Glutamatergic neuron (in vitro differentiated cells): ENCODE measurements at regions not wholly inside any gene's neighbourhood (a gene's known extent, or its start where the extent isn't known, plus 50 kb on each side); places are given as distances from the start of the nearest gene placed in this dataset.
"Not testable (repeated sequence)": the region's sequence is repeated elsewhere in the genome, so short reads cannot be mapped to it uniquely, and the experiment has no call there.

Experiments
- DNase-seq: peaks from one replicate; pipeline ENCODE4 v3.0.0; 2022
- H3K27ac Mint-ChIP-seq: one replicate; pipeline ENCODE4 v1.8.0; 2020; ENCODE audit warnings: mild to moderate bottlenecking, mixed read lengths, inconsistent platforms; ENCODE audit not compliant: unreplicated experiment
- H3K27me3 Mint-ChIP-seq: one replicate; pipeline ENCODE4 v1.8.0; 2020; ENCODE audit warnings: mild to moderate bottlenecking, moderate library complexity, mixed read lengths, inconsistent platforms; ENCODE audit not compliant: unreplicated experiment
- H3K36me3 Mint-ChIP-seq: one replicate; pipeline ENCODE4 v1.8.0; 2020; ENCODE audit warnings: mild to moderate bottlenecking, mixed read lengths, inconsistent platforms; ENCODE audit not compliant: unreplicated experiment
- H3K4me1 Mint-ChIP-seq: one replicate; pipeline ENCODE4 v1.8.0; 2020; ENCODE audit warnings: mild to moderate bottlenecking, low read depth, mixed read lengths, inconsistent platforms; ENCODE audit not compliant: unreplicated experiment
- H3K4me3 Mint-ChIP-seq: one replicate; pipeline ENCODE4 v1.8.0; 2020; ENCODE audit warnings: mild to moderate bottlenecking, mixed read lengths, inconsistent platforms; ENCODE audit not compliant: unreplicated experiment
- H3K9me3 Mint-ChIP-seq: one replicate; pipeline ENCODE4 v1.8.0; 2020; ENCODE audit warnings: mild to moderate bottlenecking, moderate library complexity, mixed read lengths, inconsistent platforms; ENCODE audit not compliant: unreplicated experiment
- TF ChIP-seq, protein P1 (sequence below): fragments of 200-600 bp; sonication (generic); IDR thresholded peaks from one replicate; pipeline ENCODE4 v1.5.0; 2021; ENCODE audit not compliant: partially characterized antibody, unreplicated experiment

DNA sequence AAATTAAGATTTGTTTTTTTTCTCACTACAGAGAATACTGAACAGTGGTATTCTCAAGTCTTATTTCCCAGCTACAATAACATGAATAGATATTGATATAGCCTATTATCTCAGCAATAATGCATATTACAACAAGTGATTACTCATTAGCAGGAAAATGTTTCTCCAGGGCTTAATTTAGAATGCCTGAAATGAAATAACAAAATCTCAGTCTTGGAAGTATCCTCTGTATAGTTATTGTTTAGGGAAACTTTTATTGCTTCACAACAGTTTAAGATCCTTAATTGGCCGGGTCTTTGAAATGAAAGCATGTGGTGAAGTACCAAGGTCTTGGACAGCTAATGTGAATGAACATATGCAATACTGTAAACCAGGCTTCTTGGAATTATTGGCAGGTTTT, 79.1 kb upstream of the ZEB1 start:
- Mint-ChIP-seq H3K27me3 (no peaks in the 10 kb centered on the region), H3K4me3 (no peak overlapping the region), H3K4me1 (peaks cover 2% of the 10 kb centered on the region), H3K36me3 (peaks cover 20% of the 10 kb centered on the region), H3K27ac (no peak overlapping the region), H3K9me3 (no peaks in the 10 kb centered on the region)
- DNase-seq: no peak
- TF ChIP-seq, protein P1, sequence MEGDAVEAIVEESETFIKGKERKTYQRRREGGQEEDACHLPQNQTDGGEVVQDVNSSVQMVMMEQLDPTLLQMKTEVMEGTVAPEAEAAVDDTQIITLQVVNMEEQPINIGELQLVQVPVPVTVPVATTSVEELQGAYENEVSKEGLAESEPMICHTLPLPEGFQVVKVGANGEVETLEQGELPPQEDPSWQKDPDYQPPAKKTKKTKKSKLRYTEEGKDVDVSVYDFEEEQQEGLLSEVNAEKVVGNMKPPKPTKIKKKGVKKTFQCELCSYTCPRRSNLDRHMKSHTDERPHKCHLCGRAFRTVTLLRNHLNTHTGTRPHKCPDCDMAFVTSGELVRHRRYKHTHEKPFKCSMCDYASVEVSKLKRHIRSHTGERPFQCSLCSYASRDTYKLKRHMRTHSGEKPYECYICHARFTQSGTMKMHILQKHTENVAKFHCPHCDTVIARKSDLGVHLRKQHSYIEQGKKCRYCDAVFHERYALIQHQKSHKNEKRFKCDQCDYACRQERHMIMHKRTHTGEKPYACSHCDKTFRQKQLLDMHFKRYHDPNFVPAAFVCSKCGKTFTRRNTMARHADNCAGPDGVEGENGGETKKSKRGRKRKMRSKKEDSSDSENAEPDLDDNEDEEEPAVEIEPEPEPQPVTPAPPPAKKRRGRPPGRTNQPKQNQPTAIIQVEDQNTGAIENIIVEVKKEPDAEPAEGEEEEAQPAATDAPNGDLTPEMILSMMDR: no peak

DNA sequence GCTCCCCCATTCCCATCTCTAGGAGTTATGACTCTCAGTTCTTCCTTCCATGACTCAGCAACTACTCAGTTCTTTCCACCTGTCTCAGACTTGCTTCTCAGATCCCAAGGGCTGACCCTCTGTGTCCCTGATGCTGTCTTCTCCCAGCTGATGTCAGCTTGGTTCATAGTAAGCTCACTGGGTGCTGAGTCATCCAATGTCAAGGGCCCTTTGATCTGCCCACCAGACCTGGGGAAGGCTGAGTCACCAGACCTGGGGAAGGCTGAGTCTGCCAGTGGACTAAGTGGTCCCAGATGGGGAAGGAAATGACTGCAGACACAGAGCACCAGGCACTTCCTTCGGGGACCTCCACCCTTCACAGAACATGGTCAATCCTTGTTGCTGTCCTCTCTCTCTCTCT, 76.1 kb upstream of the ZEB1 start:
- peaks cover 10% of the 10 kb centered on the region for H3K36me3 Mint-ChIP-seq
- TF ChIP-seq, protein P1: no peak
- no peaks in the 10 kb centered on the region for H3K9me3 Mint-ChIP-seq
- H3K4me3 Mint-ChIP-seq: no peak overlapping the region
- H3K27ac Mint-ChIP-seq: no peak overlapping the region
- peaks cover 2% of the 10 kb centered on the region for H3K4me1 Mint-ChIP-seq
- H3K27me3 Mint-ChIP-seq: no peaks in the 10 kb centered on the region
- no peak for DNase-seq

DNA sequence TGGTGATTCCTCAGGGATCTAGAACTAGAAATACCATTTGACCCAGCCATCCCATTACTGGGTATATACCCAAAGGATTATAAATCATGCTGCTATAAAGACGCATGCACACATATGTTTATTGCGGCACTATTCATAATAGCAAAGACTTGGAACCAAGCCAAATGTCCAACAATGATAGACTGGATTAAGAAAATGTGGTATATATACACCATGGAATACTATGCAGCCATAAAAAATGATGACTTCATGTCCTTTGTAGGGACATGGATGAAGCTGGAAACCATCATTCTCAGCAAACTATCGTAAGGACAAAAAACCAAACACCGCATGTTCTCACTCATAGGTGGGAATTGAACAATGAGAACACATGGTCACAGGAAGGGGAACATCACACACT, 67.9 kb upstream of the ZEB1 start:
- H3K27me3 Mint-ChIP-seq: not testable (repeated sequence)

DNA sequence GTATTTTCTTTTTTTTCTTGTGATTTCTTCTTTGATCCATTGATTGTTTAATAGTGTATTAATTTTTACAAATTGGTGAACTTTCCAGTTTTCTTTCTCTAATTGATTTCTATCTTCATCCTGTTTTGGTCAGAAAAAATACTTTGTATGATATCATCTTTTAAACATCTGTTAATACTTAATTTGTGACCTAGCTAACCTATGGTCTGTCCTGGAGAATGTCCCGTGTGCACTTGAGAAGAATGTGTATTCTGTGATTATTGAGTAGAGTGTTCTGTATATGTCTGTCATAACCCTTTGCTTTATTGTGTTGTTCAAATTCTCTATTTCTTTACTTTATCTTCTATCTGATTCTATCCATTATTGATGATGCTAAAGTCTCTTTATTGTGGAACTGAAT, 65.8 kb upstream of the ZEB1 start:
- H3K9me3 Mint-ChIP-seq: peaks cover 3% of the 10 kb centered on the region
- peaks cover 2% of the 10 kb centered on the region for H3K27me3 Mint-ChIP-seq
- no peak for DNase-seq
- TF ChIP-seq, protein P1: no peak
- H3K27ac Mint-ChIP-seq: no peak overlapping the region
- peaks cover 6% of the 10 kb centered on the region for H3K36me3 Mint-ChIP-seq
- H3K4me1 Mint-ChIP-seq: no peaks in the 10 kb centered on the region
- H3K4me3 Mint-ChIP-seq: no peak overlapping the region

More for the DNA sequence above, 67.9 kb upstream of the ZEB1 start:
- peaks cover 10% of the 10 kb centered on the region for H3K36me3 Mint-ChIP-seq
- not testable (repeated sequence) for H3K27ac Mint-ChIP-seq, H3K4me1 Mint-ChIP-seq, DNase-seq, H3K9me3 Mint-ChIP-seq, H3K4me3 Mint-ChIP-seq

DNA sequence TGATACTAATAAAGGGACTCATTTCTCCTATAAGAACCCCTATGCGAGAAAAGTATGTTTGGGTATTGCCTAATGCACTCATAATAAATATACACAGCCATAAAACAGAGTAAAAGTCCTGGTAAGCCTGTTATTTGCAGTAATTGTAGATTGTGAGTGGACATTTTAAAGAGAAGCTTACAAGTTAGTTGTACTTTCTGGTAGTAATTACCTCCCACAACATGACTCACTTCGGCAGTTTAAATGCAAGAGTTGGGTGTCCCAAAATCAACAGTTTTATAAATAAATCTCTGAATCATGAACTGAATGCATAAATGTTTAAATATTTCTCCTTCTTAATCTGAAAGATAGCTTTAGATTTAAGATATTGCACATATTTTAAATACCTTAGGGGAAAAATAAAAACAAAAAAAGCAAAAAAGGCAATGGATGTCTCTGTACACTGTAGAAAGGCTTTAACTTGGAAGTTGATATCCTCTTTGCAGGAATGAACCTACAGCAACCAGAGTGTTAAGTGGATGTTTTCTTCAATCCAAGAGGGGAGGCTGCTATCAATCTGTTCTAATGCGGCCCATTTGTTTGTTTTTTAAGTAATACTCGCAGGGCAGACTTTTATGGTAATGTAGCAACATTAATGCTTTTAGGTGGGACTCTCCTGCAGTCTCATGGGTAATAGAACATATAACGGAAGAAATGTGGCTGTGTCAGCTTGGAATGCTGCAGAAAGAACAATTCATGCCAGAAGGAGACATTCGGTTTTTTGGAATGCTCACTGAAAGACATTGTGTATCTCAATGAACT, 57.3 kb upstream of the ZEB1 start:
- Mint-ChIP-seq H3K27ac (peak overlapping the region; percentile 9), H3K4me1 (peaks cover 11% of the 10 kb centered on the region), H3K27me3 (peaks cover 2% of the 10 kb centered on the region), H3K9me3 (peaks cover 1% of the 10 kb centered on the region), H3K4me3 (peak overlapping the region; percentile 5), H3K36me3 (peaks cover 4% of the 10 kb centered on the region)
- DNase-seq: no peak
- TF ChIP-seq, protein P1: no peak
